Ishikawa (cell line): ENCODE measurements at regions not wholly inside any gene's neighbourhood (a gene's known extent, or its start where the extent isn't known, plus 50 kb on each side); places are given as distances from the start of the nearest gene placed in this dataset.

Experiments
- CEBPB ChIP-seq: IDR thresholded peaks from 2 replicates; pipeline ENCODE4 v1.6.1; 2012
- FOXM1 ChIP-seq: IDR thresholded peaks from 2 replicates; pipeline ENCODE4 v1.6.1; 2012; ENCODE audit warnings: low read depth, borderline replicate concordance
- MAX ChIP-seq: IDR thresholded peaks from 2 replicates; pipeline ENCODE4 v1.6.1; 2012
- REST ChIP-seq: IDR thresholded peaks from 2 replicates; pipeline ENCODE4 v1.6.1; 2012; ENCODE audit warnings: low read depth, mild to moderate bottlenecking
- TAF1 ChIP-seq: IDR thresholded peaks from 2 replicates; pipeline ENCODE4 v1.6.1; 2012; ENCODE audit warnings: low read depth, mild to moderate bottlenecking
- TCF12 ChIP-seq: IDR thresholded peaks from 2 replicates; pipeline ENCODE4 v1.6.1; 2012; ENCODE audit warnings: low read depth
- USF1 ChIP-seq: IDR thresholded peaks from 2 replicates; pipeline ENCODE4 v1.6.1; 2012
- YY1 ChIP-seq: IDR thresholded peaks from 2 replicates; pipeline ENCODE4 v1.6.1; 2012; ENCODE audit warnings: low read depth

GRCh38 chr13:53215563-53215962 lies 186.9 kb downstream of the OLFM4 start:
- TF ChIP-seq MAX (no peak), CEBPB (no peak), FOXM1 (no peak), REST (no peak), TCF12 (no peak), USF1 (no peak), TAF1 (no peak), YY1 (no peak)
